Glomerular endothelial cell (primary cell): ENCODE measurements at regions not wholly inside any gene's neighbourhood (a gene's known extent, or its start where the extent isn't known, plus 50 kb on each side); places are given as distances from the start of the nearest gene placed in this dataset.
"Not testable (repeated sequence)": the region's sequence is repeated elsewhere in the genome, so short reads cannot be mapped to it uniquely, and the experiment has no call there.

ENCODE experiments used
- DNase-seq: peaks from one replicate; pipeline ENCODE4 v3.0.0-alpha.2; 2011; ENCODE audit warnings: low read depth, low spot score; ENCODE audit errors: extremely low read depth

GRCh38 chr3:95654570-95655362, 1159.6 kb upstream of the EPHA6 start:
- DNase-seq: no peak

- DNase-seq: no peak
Measured at GRCh38 chr3:95655363-95655986, 1158.9 kb upstream of the EPHA6 start.

- no peak for DNase-seq
Measured at GRCh38 chr3:95670765-95671164, 1143.6 kb upstream of the EPHA6 start.

GRCh38 chr3:95673215-95673614, 1141.2 kb upstream of the EPHA6 start:
- no peak for DNase-seq

- DNase-seq: no peak
Measured at GRCh38 chr3:95705786-95706418, 1108.5 kb upstream of the EPHA6 start.

GRCh38 chr3:95707268-95707667, 1107.1 kb upstream of the EPHA6 start:
- DNase-seq: no peak

- DNase-seq: no peak
Measured at GRCh38 chr3:95710684-95711083, 1103.7 kb upstream of the EPHA6 start.

- DNase-seq: no peak
Measured at GRCh38 chr3:95711789-95712188, 1102.6 kb upstream of the EPHA6 start.

GRCh38 chr3:95715128-95715527, 1099.3 kb upstream of the EPHA6 start:
- no peak for DNase-seq

GRCh38 chr3:95717048-95717447, 1097.3 kb upstream of the EPHA6 start:
- no peak for DNase-seq

- DNase-seq: no peak
Measured at GRCh38 chr3:95718168-95718567, 1096.2 kb upstream of the EPHA6 start.

- no peak for DNase-seq
Measured at GRCh38 chr3:95719481-95719880, 1094.9 kb upstream of the EPHA6 start.

GRCh38 chr3:95721938-95722337, 1092.5 kb upstream of the EPHA6 start:
- DNase-seq: no peak

- DNase-seq: no peak
Measured at GRCh38 chr3:95725770-95726169, 1088.6 kb upstream of the EPHA6 start.

GRCh38 chr3:95731753-95732152, 1082.6 kb upstream of the EPHA6 start:
- no peak for DNase-seq

- no peak for DNase-seq
Measured at GRCh38 chr3:95733336-95733735, 1081.1 kb upstream of the EPHA6 start.

GRCh38 chr3:95738045-95738444, 1076.3 kb upstream of the EPHA6 start:
- no peak for DNase-seq

GRCh38 chr3:95744896-95745295, 1069.5 kb upstream of the EPHA6 start:
- DNase-seq: not testable (repeated sequence)

- DNase-seq: no peak
Measured at GRCh38 chr3:95750097-95750496, 1064.3 kb upstream of the EPHA6 start.

- no peak for DNase-seq
Measured at GRCh38 chr3:95751509-95751908, 1062.9 kb upstream of the EPHA6 start.

- DNase-seq: no peak
Measured at GRCh38 chr3:95752199-95752598, 1062.2 kb upstream of the EPHA6 start.

GRCh38 chr3:95758707-95759106, 1055.7 kb upstream of the EPHA6 start:
- DNase-seq: no peak
